Stimulated activated CD4-positive, alpha-beta T cell treated with anti-CD3 and anti-CD28 coated beads, TNF-alpha, amount 100 ng/mL, for 24 hours (primary cell): ENCODE measurements at regions not wholly inside any gene's neighbourhood (a gene's known extent, or its start where the extent isn't known, plus 50 kb on each side); places are given as distances from the start of the nearest gene placed in this dataset.

Experiments
- DNase-seq, 3 experiments: peaks; one replicate each; pipeline ENCODE4 v3.0.0-alpha.2; 2020; ENCODE audit warnings: low read depth in 3 of 3

DNA sequence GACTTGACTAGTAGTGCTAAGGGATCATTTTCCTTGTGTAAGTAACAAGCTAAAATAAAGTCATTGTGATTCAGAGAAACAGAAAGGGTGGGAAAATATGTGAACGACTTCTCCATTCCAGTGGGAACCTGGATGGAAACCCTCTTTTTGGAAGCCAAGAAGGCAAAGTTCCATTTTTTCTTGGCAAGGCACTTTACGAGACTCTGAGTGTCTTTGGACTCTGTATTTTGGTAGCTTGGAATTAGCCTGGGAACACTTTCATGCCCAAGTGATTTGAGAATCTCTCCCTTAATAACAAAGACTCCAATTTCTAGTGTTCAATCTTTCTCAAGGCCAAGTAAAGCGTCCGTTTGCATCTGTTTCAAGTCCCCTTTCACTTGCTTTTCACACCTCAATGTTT, 100.5 kb upstream of the SASH1 start:
- DNase-seq, result no peak

DNA sequence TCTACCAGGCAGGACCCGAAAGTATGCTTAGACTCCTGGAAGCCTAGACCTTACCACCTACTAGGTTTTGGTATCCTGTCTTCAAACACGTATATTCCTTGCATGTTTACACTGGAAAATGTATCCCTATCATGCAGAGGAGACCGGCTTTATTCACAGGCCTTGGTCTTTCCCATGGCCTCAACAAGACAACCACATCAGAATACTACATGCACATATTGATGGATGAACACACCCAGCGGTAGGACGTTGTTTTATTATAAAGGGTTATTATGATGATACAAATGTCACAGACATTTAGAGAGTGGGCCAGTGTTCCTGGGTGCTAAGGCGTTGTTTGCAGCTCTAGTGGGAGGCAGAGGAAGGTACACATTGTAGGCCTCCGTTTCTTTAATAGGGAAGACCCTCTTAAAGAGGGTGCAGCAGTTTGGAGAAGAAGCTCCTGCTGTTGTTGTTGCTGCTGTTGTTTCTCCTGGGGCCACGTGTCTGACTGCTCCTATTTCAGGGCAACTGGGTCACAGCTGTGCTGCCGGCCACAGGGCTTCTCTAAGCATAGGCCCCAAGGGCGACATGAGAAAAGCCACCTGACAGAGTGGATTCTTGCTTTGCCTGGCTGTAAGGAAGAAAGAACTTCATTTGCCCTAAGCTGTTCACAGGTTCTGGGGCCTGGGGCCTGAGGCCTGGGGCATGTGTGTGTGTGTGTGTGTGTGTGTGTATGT, 98.3 kb upstream of the SASH1 start:
- no peak for DNase-seq

DNA sequence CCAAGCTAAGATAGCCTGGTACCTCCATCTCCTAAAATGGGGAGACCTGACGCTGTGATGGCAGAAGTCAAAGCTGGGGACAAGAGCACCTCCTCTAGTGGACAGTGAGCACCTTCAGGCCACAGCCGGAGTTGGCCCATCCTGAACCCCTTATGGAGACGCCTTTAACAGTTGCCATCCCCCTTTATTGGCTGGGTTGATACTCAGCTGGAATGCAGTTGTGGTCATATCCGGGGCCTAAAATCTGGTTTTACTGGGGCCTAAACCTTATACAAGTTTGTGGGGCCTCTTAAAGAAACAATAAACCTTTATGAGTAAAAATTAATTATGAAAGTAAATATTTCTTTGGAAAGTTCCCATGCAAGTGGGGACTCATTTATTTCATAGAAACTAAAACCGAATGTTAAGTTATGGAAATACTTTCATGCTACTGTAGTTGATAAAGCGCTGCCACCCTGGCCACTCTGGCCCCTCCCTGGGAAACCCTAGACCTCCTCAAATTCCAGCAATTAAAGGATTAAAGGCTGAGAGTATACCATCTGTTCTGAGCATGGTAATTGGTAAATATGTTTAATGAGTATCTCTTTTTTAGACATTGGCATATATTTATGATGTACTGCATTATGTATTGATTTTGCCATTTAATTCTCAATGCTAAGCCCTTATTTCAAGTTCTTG, 95.1 kb upstream of the SASH1 start:
- no peak for DNase-seq

DNA sequence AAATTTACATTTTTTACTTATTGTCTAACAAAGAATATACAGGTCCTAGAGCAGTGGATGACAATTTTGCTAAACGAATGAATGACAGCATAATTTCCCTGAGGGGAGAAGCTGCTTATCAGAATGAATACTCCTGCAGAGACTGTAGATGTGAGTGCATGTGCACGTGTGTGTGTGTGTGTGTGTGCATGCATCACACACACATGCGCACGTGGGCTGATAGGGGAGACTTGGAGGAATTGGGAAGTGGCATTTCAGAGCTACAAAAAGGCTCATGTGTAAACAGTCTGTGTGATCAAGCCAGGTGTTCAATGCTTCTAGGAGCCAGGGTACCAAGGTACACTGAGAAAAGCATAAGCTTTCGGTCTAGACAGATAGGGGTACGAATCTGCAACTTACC, 93.5 kb upstream of the SASH1 start:
- no peak for DNase-seq

DNA sequence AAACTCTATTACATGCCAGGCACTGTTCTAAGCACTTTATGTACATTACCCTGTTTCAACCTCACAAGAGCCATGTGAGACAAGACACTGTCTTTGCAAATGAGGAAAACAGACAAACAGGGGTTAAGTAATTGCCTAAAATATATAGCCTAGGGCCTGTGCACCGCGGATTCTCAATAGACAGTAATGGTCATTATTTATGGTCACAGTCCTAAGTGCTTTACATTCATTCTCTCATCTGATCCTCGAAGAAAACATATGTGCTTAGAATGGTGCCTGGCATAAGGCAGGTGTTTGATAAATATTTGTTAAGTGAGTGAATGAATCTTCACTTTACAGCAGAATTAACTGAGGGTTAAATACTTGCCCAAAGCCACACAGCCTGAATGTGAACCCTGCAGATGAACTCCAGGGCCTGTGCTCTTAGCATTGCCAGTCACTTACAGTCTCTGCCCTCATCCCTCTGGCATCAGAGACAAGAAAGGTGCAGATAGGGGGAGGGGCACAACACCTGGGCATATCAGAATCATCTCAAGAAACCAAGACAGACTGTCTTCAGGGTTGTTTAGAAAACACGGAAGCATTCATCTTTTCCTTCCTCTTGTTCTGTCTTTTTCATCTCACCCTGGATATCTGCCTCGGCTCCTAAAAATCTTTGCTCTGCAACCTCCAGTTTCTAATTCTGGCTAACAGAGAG, 92.8 kb upstream of the SASH1 start:
- no peak for DNase-seq

DNA sequence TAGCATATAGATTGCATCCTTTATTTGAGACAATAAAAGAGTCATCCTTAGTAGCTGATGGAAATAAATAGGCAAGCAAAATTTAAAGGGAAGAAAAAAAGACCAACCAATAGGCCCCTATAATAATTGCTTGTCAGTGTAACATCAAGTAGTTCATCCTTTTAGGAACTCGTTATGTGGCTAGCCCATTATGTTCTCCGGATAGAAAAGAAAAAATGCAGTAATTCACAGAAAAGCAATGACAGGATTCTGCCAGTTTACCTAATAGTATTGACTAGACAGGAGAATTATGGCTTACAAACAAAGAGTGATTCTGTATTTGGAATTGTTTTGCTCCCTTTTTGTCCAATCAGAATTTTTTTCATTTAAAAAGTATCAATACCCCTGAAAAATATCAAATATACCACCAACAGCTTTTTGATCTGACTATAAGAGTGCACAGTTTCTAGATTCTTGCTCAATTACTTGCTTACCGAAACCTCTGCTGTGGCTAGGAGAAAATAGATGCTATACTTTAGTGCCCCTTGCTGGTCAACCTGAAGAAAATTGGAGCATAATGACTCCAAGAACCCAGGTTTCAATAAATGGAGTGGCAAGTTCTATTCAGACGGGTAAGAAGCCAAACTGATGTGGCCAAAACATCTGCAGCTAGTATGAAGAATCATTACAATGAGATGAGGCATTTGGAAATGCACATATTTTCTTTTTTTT, 91.5 kb upstream of the SASH1 start:
- DNase-seq, result no peak

DNA sequence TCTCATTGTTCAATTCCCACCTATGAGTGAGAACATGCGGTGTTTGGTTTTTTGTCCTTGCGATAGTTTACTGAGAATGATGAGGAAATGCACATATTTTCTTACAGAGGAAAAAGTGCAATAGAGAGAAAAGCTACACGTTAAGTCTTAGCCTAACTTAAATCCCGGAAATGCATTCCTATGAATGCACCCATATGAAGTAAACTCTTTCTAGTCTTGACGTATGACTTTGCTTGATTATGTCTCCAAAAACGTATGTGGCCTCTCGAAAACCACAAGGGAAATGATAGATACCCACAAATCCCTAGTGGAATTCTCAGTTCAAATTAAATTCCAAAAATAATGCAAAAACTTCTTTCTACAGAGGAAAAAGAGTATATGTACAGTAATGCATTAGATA, 90.7 kb upstream of the SASH1 start:
- DNase-seq, result no peak

DNA sequence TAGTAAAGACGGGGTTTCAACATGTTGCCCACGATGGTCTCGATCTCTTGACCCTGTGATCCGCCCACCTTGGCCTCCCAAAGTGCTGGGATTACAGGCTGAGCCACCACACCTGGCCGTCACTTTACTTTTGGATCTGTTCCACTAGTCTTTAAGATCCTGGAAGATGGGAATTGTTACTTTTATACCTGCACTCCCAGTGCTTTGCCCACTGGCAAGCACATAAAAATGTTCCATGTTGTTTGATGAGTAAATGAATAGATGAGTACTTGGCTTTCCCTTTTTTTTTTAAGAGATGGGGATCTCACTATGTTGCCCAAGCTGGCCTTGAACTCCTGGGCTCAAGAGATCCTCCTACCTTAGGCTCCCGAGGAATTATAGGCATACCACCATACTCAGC, 84.8 kb upstream of the SASH1 start:
- DNase-seq, result no peak

DNA sequence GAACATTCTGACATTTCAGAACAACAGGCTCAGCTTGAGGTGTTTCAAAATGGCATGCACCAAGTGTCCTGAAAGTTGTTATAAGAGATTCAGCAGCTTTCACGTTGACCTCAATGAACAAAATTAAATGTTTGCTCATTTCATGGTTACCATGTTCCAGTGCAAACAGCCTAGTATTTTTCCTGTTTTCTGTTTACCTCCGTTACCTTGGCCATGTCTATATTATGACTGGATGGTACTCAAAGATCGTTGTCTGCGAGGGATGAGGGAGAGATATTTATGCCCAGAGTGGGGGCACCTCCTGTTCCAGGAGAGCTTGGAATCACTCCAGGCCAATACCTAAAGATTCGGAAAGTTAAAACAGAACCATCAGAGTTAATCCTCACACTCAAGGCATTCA, 83.8 kb upstream of the SASH1 start:
- DNase-seq, result no peak

DNA sequence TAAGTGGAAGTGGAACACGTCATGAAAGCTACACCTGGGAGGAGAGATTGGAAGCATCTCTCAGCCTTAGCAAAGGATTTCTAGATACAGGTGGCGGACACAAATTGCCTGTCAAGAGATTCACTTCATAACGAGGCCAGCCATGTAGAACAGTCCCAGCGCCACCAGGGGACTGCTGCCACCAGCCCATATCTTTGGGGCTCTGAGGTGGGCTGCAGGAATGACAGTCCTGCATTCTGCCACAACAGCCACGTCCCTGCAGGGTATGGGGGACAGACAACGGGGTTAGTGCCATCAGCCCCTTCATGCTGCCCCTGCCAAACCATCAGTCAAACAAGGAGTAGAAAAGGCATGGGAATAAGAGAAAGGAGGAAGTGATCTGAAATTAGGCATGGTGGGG, 81.2 kb upstream of the SASH1 start:
- DNase-seq, result no peak

DNA sequence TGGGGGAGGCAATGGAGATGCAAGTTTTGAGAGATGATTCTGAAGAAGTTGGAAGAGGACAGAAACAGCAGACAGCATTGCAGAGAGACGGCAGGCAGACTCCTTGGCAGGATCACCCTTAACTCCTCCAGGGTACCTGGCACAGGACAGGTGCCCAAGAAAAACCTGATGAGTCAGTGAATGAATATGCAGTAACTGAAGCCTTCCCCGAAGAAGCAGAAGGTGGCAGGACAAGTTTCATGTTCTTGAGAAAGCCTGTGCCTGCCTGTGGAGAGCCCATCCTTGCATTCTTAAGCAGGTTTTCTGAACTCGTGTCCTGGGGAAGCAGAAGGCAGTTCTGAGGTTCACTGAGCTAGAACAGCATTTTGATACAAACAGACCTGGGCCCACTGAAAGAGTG, 79.6 kb upstream of the SASH1 start:
- DNase-seq, result no peak

DNA sequence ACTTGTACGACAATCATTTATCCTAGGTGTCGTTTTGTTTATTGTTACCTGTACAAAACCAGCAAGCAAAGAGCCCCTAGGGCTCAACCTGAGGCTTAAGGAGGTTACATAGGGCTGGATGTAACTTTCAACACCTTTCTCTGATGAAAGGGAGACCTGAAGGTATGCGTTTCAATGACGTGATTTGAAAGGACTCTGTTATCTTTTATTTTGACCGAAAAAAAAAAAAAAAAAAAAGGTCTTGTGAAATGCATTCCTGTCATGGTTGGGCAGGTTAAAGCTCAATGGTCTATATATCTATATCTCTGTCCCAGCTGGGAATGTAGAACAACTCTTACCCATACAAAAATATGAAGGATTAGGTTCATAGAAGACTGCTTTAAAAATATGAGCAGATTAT, 78.7 kb upstream of the SASH1 start:
- DNase-seq, result no peak

DNA sequence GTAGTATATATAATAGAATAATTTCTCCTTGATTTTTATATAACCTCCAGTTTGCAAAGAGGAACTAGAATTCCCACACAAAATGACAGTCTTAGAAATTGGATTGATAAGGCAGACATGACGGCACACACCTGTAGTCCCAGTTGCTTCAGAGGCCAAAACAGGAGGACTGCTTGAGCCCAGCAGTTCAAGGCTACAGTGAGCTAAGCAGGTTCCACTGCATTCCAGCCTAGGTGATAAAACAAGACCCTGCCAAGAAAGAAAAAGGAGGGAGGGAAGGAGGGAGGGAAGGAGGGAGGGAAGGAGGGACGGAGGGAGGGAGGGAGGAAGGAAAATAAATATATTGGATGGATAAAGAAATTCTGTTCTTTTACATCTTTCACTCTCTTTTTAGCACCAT, 77.6 kb upstream of the SASH1 start:
- DNase-seq, result no peak

DNA sequence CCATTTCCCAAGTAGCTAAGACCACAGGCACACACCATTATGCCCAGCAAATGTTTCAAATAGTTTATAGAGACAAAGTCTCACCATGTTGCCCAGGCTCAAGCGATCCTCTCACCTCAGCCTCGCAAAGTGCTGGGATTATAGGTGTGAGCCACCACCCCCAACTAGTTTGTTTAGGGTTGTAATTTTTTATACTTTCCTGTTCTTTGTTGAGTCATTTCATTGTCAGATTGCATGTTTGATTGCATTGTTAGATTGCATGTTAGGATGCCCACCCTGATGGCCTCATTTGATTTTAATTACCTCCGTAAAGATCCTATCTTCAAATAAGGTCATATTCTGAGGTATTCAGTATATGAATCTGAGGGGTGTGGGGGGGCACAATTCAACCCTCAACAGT, 73.3 kb upstream of the SASH1 start:
- no peak for DNase-seq

DNA sequence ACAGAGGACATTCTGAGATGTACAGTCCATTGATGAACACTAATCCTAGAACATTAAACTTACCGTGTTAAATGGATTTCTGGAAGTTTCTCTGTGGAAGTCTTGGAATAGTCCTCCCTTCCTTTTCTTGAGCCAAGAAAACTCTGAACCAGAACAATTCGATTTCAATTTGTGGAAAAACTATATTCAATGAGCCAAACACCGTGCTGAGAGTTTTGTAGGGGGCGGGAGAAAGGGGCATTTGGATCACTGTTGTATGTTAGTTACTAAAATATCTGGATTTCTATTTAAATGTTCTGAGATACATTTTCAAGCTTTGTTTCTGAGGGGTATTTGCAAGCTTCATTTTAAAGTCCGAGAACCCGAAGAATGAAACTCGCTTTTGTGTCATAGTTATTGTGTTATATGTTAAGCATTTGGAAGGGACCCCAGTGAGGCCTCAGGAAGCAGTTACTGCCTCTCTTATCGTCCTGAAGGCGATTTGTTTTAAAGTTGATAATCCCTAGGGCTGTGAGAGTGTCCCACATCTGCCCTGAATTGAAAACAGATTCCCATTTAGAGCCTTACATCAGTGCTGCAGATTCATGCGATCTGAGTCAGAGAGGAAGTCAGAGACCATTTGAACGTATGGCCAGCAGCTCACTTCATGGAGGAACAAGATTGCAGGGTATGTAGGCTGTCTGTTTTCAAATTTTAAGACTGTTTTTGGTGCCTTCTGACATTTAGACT, 70.8 kb upstream of the SASH1 start:
- no peak for DNase-seq

DNA sequence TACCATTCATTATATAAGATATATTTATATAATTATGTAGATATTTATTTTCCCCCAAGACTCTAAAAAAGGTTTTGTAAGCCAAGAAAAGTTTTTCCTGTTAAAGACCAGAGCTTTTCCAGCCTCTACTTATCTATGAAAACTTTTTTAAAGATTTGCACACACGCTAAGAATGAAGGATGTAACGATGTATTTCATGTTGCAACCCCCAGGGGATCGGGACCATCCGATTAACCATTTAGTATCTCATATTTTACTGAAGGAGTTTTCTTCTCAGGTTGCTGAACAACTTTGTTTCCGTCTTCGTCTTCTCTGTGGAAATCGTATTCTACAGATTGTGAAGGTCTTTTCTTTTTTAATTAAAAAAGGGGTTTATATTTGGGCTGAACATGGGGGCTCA, 70.0 kb upstream of the SASH1 start:
- DNase-seq, result no peak

DNA sequence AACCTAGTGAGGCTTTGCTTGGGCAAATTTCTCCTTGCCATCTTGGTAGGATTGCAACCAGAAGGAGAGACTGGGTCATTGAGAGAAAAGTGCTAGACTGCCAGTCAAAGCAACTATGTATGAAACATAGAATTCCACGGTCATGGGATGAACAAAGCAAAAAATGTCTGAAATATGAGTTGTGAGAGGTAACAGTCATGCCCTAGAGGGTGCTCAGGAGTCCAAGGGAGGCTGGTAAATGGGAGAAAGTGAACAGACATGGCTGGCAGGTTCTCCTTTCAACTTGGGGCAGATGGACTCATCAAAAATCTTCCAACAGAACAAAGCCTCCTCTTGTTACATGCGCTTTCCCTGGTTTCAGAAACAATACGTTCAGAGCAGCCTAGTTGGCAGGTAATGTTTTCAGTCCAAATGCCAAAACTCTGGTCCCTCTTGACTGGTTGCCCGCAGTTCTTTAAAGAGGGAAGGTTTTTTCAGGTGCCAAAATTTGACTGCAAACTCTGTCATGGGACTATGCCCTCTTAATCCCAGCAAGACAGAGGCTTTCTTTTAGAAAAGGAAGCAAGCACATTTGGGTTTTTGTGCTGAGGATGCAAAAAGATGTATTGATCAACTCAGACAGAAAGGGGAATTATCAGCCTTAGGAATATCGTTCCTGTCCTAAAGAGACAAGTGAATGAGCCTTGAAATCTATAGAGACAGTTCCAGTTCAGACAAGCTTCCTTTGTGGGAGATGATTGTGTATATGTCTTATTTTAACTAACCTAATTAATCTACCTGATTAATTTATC, 68.5 kb upstream of the SASH1 start:
- no peak for DNase-seq

DNA sequence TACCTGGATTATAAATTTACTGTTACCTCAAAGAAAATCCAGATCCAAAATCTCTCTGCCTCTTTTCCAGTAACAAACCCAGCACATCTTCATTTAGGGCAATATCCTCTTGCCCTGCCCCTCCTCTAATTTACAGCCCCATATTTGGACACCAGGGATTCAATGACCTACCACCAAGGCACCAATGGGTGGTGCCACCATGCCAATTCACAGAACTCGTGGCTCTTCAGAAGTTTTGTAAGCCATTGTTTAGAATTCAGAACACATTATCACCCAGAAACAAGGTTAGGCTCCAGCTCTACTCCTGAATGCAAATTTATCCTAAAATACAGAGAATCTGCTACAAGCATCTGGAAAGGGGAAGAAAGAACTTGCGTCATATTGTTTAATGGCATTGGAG, 67.8 kb upstream of the SASH1 start:
- no peak for DNase-seq

DNA sequence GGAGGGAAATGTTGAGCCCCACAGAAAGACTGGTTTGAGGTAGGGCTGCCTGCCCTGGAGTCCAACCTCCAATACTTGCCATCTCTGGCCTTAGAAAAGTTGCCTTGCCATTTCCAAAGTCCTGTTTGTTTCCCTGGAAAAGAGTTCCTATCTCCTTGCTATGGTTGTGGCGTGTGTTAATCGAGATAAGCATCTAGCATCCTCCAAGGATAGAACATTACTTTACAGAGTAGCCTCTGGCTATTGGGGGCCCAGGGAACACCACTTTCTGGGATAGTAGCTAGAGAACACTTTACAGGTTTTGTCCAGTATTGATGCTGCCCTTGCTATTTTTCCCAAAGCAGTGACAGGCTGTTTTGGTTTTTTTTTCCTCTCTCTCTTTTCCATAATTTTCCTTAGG, 57.4 kb upstream of the SASH1 start:
- no peak for DNase-seq

DNA sequence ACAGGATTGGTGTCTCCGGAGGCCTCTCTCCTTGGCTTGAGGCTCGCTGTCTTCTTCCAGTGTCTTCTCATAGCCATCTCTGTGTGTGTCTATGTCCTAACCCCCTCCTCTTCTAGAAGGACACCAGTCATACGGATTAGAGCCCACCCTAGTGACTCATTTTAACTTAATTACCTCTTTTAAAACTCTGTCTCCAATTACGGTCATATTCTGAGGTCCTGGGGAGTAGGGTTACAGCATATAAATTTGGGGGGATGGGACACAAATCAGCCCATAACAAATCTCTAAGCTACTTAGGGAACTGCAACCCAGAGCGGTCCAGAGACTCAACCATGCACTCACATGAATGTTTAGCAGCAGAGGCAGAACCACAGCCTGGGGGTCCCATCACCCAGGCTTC, 56.1 kb upstream of the SASH1 start:
- DNase-seq, result no peak
